ENCODE measurements at regions not wholly inside any gene's neighbourhood (a gene's known extent, or its start where the extent isn't known, plus 50 kb on each side); places are given as distances from the start of the nearest gene placed in this dataset.

- Mint-ChIP-seq H3K36me3 (ENCODE audit: low read depth) (no peaks in the 10 kb centered on the region), H3K9me3 (no peaks in the 10 kb centered on the region), H3K4me3 (no peak overlapping the region), H3K4me1 (ENCODE audit: low read depth) (no peaks in the 10 kb centered on the region), H3K27me3 (ENCODE audit: low read depth) (no peaks in the 10 kb centered on the region), H3K27ac (no peak overlapping the region)
Observed at GRCh38 chr18:38868757-38869156, 1303.2 kb upstream of the CELF4 start.

- Mint-ChIP-seq H3K27me3 (ENCODE audit: low read depth) (no peaks in the 10 kb centered on the region), H3K4me1 (ENCODE audit: low read depth) (no peaks in the 10 kb centered on the region), H3K27ac (no peak overlapping the region), H3K4me3 (no peak overlapping the region), H3K36me3 (ENCODE audit: low read depth) (no peaks in the 10 kb centered on the region), H3K9me3 (no peaks in the 10 kb centered on the region)
Observed at GRCh38 chr18:38867680-38868079, 1302.1 kb upstream of the CELF4 start.

GRCh38 chr18:38851526-38851925 lies 1285.9 kb upstream of the CELF4 start:
- no peak overlapping the region for H3K4me3 Mint-ChIP-seq
- H3K27ac Mint-ChIP-seq, result no peak overlapping the region
- no peaks in the 10 kb centered on the region for H3K27me3 Mint-ChIP-seq (ENCODE audit: low read depth)
- H3K36me3 Mint-ChIP-seq (ENCODE audit: low read depth), result no peaks in the 10 kb centered on the region
- peaks cover 7% of the 10 kb centered on the region for H3K9me3 Mint-ChIP-seq
- H3K4me1 Mint-ChIP-seq (ENCODE audit: low read depth), result no peaks in the 10 kb centered on the region

- Mint-ChIP-seq H3K4me3 (no peak overlapping the region), H3K4me1 (ENCODE audit: low read depth) (no peaks in the 10 kb centered on the region), H3K9me3 (peaks cover 7% of the 10 kb centered on the region), H3K27me3 (ENCODE audit: low read depth) (no peaks in the 10 kb centered on the region), H3K36me3 (ENCODE audit: low read depth) (no peaks in the 10 kb centered on the region), H3K27ac (no peak overlapping the region)
Observed at GRCh38 chr18:38847326-38847725, 1281.7 kb upstream of the CELF4 start.

DNA sequence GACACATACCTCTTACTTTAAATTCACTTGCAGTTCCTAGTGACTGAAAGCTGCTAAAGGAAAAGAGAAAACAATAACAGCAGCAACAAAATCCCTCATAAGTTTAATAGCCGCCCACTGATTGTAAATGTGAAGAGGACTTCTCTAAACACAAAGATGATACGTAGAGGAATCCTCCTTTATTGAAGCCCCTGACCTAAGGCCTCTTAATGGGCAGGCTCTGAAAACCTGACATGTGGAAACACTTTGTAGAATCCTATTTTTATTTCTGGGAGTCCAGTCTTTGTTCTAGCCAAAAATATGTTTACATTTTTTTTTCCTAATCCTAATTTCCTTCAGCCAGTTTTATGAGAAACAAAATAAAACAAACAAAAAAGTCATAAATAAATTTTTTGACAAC lies 1277.7 kb upstream of the CELF4 start:
- Mint-ChIP-seq H3K36me3 (ENCODE audit: low read depth) (no peaks in the 10 kb centered on the region), H3K9me3 (peaks cover 7% of the 10 kb centered on the region), H3K27ac (no peak overlapping the region), H3K27me3 (ENCODE audit: low read depth) (no peaks in the 10 kb centered on the region), H3K4me3 (no peak overlapping the region), H3K4me1 (ENCODE audit: low read depth) (no peaks in the 10 kb centered on the region)

DNA sequence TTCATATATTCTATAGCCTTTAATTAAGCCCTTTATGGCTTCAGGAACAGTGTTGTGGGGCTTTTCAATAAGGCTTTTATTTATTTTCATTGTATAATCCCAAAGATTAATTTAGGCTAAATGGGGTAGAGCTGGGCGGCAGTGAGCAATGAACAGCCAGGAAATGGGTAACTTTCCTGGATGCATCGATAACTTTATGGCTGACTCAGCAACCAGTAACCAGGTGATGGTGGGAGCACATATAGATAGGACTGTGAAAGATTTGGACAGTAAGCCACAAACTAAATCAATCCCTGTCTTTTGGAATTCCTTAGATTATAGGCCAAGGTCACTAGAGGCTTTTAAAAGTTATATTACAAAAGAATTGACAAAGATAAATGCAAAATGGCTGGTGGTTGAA lies 1260.6 kb upstream of the CELF4 start:
- Mint-ChIP-seq H3K36me3 (ENCODE audit: low read depth) (no peaks in the 10 kb centered on the region), H3K4me1 (ENCODE audit: low read depth) (no peaks in the 10 kb centered on the region), H3K4me3 (no peak overlapping the region), H3K27ac (no peak overlapping the region), H3K9me3 (no peaks in the 10 kb centered on the region), H3K27me3 (ENCODE audit: low read depth) (no peaks in the 10 kb centered on the region)

DNA sequence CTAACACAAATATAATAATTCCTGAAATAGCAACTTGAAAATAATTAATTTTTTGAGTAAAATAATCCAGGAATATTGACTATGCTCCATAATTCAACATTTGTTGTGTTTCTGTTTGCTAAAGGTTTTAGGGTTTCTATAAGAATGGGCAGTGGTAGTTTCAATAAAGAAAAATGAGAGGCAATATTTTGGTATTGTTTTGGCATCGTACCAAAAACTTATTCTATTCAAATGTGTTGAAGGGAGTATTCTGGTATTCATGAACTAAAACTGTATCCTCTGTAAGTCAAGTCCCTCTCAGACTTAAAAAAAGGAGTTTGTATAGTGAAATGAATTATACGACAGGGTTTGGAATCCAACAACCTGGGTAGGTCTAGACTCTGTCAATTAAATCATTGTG lies 1245.6 kb upstream of the CELF4 start:
- Mint-ChIP-seq H3K36me3 (ENCODE audit: low read depth) (no peaks in the 10 kb centered on the region), H3K9me3 (no peaks in the 10 kb centered on the region), H3K27ac (no peak overlapping the region), H3K4me3 (no peak overlapping the region), H3K27me3 (ENCODE audit: low read depth) (no peaks in the 10 kb centered on the region), H3K4me1 (ENCODE audit: low read depth) (no peaks in the 10 kb centered on the region)

- H3K9me3 Mint-ChIP-seq, result no peaks in the 10 kb centered on the region
- H3K27me3 Mint-ChIP-seq (ENCODE audit: low read depth), result no peaks in the 10 kb centered on the region
- H3K4me1 Mint-ChIP-seq (ENCODE audit: low read depth), result no peaks in the 10 kb centered on the region
- H3K27ac Mint-ChIP-seq, result no peak overlapping the region
- no peak overlapping the region for H3K4me3 Mint-ChIP-seq
- H3K36me3 Mint-ChIP-seq (ENCODE audit: low read depth), result no peaks in the 10 kb centered on the region
Observed at GRCh38 chr18:38810789-38811188, 1245.2 kb upstream of the CELF4 start.

DNA sequence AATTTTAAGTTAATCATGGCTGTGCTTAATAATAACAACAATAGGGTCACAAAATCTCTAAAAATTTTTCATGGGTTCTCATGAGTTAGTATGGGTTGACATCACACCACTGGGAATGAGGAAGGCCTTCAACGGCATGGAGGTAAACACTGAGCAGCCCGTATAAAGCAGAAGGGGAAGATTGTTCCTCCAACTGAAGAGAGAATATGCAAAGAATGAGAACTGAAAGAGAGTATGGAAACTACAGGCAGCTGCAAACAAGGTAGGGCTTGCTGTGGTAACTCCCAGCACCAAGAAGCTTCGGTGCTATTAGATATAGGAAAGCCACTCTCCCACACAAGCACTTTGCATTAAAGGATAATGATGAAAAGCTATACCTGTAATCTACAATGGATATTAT lies 1242.3 kb upstream of the CELF4 start:
- Mint-ChIP-seq H3K36me3 (ENCODE audit: low read depth) (no peaks in the 10 kb centered on the region), H3K4me3 (no peak overlapping the region), H3K27ac (no peak overlapping the region), H3K4me1 (ENCODE audit: low read depth) (no peaks in the 10 kb centered on the region), H3K27me3 (ENCODE audit: low read depth) (peaks cover 3% of the 10 kb centered on the region), H3K9me3 (no peaks in the 10 kb centered on the region)

DNA sequence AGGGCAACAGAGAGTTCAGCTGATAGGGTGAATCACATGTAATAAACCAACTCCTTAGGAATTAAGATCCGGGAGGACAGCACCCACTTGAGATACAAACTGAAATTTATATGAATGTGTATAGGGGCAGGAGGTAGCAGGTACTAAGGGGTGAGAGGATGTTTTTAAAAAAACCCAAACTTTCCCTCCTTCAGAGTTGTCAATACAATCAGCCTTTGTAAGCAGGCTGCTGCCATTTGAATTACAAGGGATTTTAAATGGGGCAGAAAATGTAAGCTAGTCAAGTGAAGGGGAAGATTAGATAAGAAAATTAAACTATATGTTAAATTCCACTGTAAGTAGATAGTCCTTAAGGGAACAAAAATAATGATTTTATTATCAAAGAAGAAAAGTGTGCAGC lies 1239.7 kb upstream of the CELF4 start:
- H3K9me3 Mint-ChIP-seq, result no peaks in the 10 kb centered on the region
- no peaks in the 10 kb centered on the region for H3K36me3 Mint-ChIP-seq (ENCODE audit: low read depth)
- H3K4me3 Mint-ChIP-seq, result no peak overlapping the region
- H3K4me1 Mint-ChIP-seq (ENCODE audit: low read depth), result no peaks in the 10 kb centered on the region
- H3K27me3 Mint-ChIP-seq (ENCODE audit: low read depth), result peaks cover 3% of the 10 kb centered on the region
- H3K27ac Mint-ChIP-seq, result no peak overlapping the region

- Mint-ChIP-seq H3K4me1 (ENCODE audit: low read depth) (no peaks in the 10 kb centered on the region), H3K9me3 (no peaks in the 10 kb centered on the region), H3K27me3 (ENCODE audit: low read depth) (peaks cover 3% of the 10 kb centered on the region), H3K4me3 (no peak overlapping the region), H3K27ac (no peak overlapping the region), H3K36me3 (ENCODE audit: low read depth) (no peaks in the 10 kb centered on the region)
Observed at GRCh38 chr18:38801640-38802039, 1236.0 kb upstream of the CELF4 start.

GRCh38 chr18:38796762-38797161 lies 1231.2 kb upstream of the CELF4 start:
- no peaks in the 10 kb centered on the region for H3K27me3 Mint-ChIP-seq (ENCODE audit: low read depth)
- no peak overlapping the region for H3K27ac Mint-ChIP-seq
- no peaks in the 10 kb centered on the region for H3K9me3 Mint-ChIP-seq
- no peaks in the 10 kb centered on the region for H3K4me1 Mint-ChIP-seq (ENCODE audit: low read depth)
- H3K36me3 Mint-ChIP-seq (ENCODE audit: low read depth), result no peaks in the 10 kb centered on the region
- H3K4me3 Mint-ChIP-seq, result no peak overlapping the region

DNA sequence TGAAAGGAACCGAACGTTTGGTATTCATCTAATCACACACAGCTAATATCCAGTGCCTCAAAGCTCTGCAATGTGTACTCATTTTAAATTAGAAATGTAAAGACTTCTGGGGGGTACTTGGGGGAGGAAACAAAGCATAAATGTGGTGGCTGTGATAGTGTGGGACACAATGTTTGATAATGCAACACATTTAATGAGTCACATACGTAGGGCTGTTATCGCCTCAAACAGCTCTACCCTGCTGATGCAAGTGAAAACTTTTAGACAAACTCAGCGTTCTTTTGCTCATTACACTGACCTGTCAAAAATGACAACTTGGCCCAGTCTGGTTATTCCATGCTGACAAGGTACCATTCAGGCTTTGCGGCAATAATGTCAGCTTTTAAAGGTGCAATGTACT lies 1227.1 kb upstream of the CELF4 start:
- Mint-ChIP-seq H3K36me3 (ENCODE audit: low read depth) (no peaks in the 10 kb centered on the region), H3K27ac (no peak overlapping the region), H3K27me3 (ENCODE audit: low read depth) (no peaks in the 10 kb centered on the region), H3K4me3 (no peak overlapping the region), H3K9me3 (no peaks in the 10 kb centered on the region), H3K4me1 (ENCODE audit: low read depth) (no peaks in the 10 kb centered on the region)

DNA sequence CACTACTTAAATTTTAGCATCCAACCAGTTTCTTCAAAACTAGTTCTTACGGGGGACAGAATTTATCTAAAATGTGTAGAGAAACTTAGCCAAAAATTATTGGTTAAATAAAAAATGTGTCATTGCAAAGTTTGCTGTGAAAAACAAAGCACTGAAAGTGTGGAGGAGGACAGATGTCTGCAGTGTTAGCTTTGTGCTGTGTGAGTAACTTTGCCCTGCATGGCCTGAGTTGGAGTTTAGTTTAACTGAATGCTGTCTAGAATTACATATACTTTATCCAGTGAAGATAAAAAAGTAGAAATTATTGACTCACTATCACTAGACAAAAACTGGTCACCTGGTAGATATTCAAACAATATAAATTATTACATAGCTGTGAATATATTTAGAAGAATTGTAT lies 1225.2 kb upstream of the CELF4 start:
- H3K4me3 Mint-ChIP-seq, result no peak overlapping the region
- H3K9me3 Mint-ChIP-seq, result no peaks in the 10 kb centered on the region
- H3K27ac Mint-ChIP-seq, result no peak overlapping the region
- no peaks in the 10 kb centered on the region for H3K4me1 Mint-ChIP-seq (ENCODE audit: low read depth)
- H3K27me3 Mint-ChIP-seq (ENCODE audit: low read depth), result no peaks in the 10 kb centered on the region
- no peaks in the 10 kb centered on the region for H3K36me3 Mint-ChIP-seq (ENCODE audit: low read depth)

DNA sequence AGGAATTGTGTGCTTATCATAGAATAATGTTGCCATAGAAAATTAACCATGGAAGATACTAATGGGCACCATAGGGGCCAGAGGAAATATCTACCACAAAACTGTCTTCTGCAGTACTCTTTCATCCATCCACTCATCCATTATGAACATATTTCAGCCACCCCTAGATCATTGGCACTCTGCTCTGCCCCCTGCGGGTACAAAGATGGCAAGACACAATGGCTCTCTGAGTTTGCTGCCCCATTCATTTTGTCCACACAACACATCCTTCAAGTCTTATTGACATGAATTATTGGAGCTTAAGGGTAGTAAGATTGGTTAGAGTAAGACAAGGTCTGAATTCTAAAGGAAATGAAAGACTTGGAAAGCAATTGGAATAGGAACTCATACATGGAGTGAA lies 1224.7 kb upstream of the CELF4 start:
- Mint-ChIP-seq H3K27ac (no peak overlapping the region), H3K9me3 (no peaks in the 10 kb centered on the region), H3K4me1 (ENCODE audit: low read depth) (no peaks in the 10 kb centered on the region), H3K4me3 (no peak overlapping the region), H3K36me3 (ENCODE audit: low read depth) (no peaks in the 10 kb centered on the region), H3K27me3 (ENCODE audit: low read depth) (no peaks in the 10 kb centered on the region)

DNA sequence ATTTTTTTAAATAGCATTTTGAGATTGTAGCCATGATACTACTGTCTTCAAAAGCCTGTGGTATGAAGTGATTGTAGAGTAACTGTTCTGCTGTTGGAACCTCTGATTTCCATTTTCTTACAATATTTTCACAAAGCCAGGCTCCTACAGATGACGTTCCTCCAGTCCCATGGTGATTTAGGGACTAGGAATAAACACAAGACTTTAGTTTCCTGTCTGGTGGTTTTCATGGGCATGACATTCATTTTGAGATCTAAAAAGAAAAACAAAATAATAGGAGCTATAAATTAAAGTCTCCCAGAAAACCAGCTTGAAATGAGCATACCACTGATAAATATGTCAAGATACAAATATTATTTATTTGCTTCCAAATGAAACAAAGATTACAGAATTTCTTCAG lies 1223.5 kb upstream of the CELF4 start:
- no peaks in the 10 kb centered on the region for H3K4me1 Mint-ChIP-seq (ENCODE audit: low read depth)
- H3K36me3 Mint-ChIP-seq (ENCODE audit: low read depth), result no peaks in the 10 kb centered on the region
- no peaks in the 10 kb centered on the region for H3K9me3 Mint-ChIP-seq
- H3K27me3 Mint-ChIP-seq (ENCODE audit: low read depth), result no peaks in the 10 kb centered on the region
- no peak overlapping the region for H3K4me3 Mint-ChIP-seq
- H3K27ac Mint-ChIP-seq, result no peak overlapping the region

All from T-helper 1 cell treated with Interleukin-12 subunit alpha and Interleukin-12 subunit beta and Interleukin-4 antibody, amounts not matched to agents 30 μg/mL and 1 μg/mL, for 36 hours (primary cell).